Calu3 (cell line): ENCODE measurements at regions not wholly inside any gene's neighbourhood (a gene's known extent, or its start where the extent isn't known, plus 50 kb on each side); places are given as distances from the start of the nearest gene placed in this dataset.

Source experiments
- BruUV-seq: library from RNA; stranded (reverse); fragments of 400-500 nt; replicated peaks from 2 replicates; lab custom pipeline; 2021; lab: Mats Ljungman, UMichigan
- CTCF ChIA-PET: fragments of 300-600 bp; sonication (Branson Sonifier 250); formaldehyde crosslinking; loops from one replicate; lab custom pipeline; 2022; ENCODE audit warnings: antibody characterized with exemption; lab: Charles Lee
- DNase-seq: peaks from one replicate; pipeline ENCODE4 v3.0.0; 2022
- H3K27ac Mint-ChIP-seq: one replicate; pipeline ENCODE4 v1.8.0; 2022; ENCODE audit warnings: mixed read lengths; ENCODE audit not compliant: unreplicated experiment
- H3K27me3 Mint-ChIP-seq: one replicate; pipeline ENCODE4 v1.8.0; 2022; ENCODE audit warnings: mixed read lengths; ENCODE audit not compliant: unreplicated experiment
- H3K36me3 Mint-ChIP-seq: one replicate; pipeline ENCODE4 v1.8.0; 2022; ENCODE audit warnings: mild to moderate bottlenecking, moderate library complexity, mixed read lengths; ENCODE audit not compliant: insufficient read depth, unreplicated experiment
- H3K4me1 Mint-ChIP-seq: one replicate; pipeline ENCODE4 v1.8.0; 2022; ENCODE audit warnings: mild to moderate bottlenecking, low read depth, mixed read lengths; ENCODE audit not compliant: unreplicated experiment
- H3K4me3 Mint-ChIP-seq: one replicate; pipeline ENCODE4 v1.8.0; 2022; ENCODE audit warnings: mild to moderate bottlenecking, low read depth, moderate library complexity, mixed read lengths; ENCODE audit not compliant: unreplicated experiment
- H3K9me3 Mint-ChIP-seq: one replicate; pipeline ENCODE4 v1.8.0; 2022; ENCODE audit warnings: low read depth, mixed read lengths; ENCODE audit not compliant: unreplicated experiment
- intact Hi-C: fragments of 100-400 bp; cut with micrococcal nuclease; formaldehyde crosslinking; loops from one replicate; pipeline ENCODE4 v1.10.0; 2022; ENCODE audit not compliant: unreplicated experiment
- TF ChIP-seq, protein P1 (sequence below): fragments of 200-600 bp; IDR thresholded peaks from one replicate; pipeline ENCODE4 v1.8.0; 2022; ENCODE audit warnings: antibody characterized with exemption; ENCODE audit not compliant: unreplicated experiment

GRCh38 chr13:105142556-105142955 lies 1392.9 kb downstream of the EFNB2 start:
- Mint-ChIP-seq H3K27ac (no peak overlapping the region), H3K27me3 (no peaks in the 10 kb centered on the region), H3K4me3 (no peak overlapping the region), H3K9me3 (no peaks in the 10 kb centered on the region), H3K4me1 (no peaks in the 10 kb centered on the region), H3K36me3 (no peaks in the 10 kb centered on the region)
- DNase-seq = no peak
- TF ChIP-seq, protein P1, sequence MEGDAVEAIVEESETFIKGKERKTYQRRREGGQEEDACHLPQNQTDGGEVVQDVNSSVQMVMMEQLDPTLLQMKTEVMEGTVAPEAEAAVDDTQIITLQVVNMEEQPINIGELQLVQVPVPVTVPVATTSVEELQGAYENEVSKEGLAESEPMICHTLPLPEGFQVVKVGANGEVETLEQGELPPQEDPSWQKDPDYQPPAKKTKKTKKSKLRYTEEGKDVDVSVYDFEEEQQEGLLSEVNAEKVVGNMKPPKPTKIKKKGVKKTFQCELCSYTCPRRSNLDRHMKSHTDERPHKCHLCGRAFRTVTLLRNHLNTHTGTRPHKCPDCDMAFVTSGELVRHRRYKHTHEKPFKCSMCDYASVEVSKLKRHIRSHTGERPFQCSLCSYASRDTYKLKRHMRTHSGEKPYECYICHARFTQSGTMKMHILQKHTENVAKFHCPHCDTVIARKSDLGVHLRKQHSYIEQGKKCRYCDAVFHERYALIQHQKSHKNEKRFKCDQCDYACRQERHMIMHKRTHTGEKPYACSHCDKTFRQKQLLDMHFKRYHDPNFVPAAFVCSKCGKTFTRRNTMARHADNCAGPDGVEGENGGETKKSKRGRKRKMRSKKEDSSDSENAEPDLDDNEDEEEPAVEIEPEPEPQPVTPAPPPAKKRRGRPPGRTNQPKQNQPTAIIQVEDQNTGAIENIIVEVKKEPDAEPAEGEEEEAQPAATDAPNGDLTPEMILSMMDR = no peak
- CTCF ChIA-PET = no interaction called here
- intact Hi-C loops = no loop called here
- no TSS peak for BruUV-seq

DNA sequence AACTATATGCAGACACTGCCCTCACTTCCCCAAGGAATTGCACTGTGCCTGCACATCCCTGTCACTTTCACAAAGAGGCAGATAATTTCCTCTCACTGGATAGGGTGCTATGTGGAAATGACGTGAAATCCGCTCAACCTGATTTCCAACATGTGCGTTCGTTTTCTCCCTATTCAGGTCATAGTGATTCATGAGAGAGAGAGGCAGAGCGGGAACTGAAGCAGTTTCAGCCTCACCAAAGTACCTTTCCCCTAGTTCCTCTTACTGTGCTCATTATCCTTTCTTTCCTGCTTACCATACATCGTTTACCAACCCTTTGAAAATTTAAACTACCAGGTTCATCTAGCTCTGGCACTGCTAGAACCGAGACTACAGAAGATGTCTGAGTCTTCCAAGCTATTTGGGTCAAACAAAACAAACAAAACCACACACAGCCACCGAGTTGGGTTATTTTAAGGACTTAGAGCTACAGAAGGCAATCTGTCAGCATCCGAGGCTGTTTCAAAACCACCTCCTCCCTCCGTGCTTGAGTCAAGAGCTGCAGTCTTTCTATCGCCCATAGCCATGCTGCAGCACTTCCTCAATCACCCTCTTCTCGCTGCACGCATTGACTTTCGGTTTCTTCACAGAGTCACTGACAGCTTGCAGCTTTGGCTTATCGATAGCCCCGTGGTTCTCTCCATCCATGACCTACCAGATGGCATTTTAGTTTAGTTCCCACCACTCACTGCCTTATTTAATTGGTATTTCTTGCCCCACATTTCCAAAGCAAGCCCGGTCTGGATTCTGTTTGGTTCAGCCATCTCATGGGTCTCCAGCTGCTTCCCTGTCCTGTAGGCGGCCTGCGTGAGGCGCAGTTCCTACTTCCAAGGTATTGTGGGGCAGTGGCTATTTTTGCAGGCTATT lies 1395.8 kb downstream of the EFNB2 start:
- TF ChIP-seq, protein P1 = no peak
- DNase-seq = no peak
- Mint-ChIP-seq H3K4me1 (no peaks in the 10 kb centered on the region), H3K27ac (no peak overlapping the region), H3K9me3 (no peaks in the 10 kb centered on the region), H3K27me3 (no peaks in the 10 kb centered on the region), H3K4me3 (no peak overlapping the region), H3K36me3 (no peaks in the 10 kb centered on the region)
- CTCF ChIA-PET = no interaction called here
- no TSS peak for BruUV-seq
- intact Hi-C loops = no loop called here

DNA sequence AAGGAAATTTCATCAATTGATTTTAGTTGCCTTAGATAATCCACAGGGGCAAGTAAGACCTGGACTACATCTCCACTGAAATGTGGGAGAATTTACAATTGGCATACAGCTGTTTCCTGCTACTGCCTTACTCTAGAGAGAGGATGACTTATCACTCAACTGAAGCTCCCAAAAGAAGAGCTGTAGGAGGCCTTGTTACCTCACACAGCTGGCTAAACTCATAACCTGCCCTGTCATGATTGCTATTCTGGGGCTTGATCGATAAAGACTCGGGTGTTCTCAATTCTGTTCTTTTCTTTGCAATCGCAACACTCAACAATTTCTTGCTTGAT lies 1396.4 kb downstream of the EFNB2 start:
- no TSS peak for BruUV-seq
- intact Hi-C loops = no loop called here
- no peak for DNase-seq
- no peak overlapping the region for H3K27ac Mint-ChIP-seq
- TF ChIP-seq, protein P1 = no peak
- no peaks in the 10 kb centered on the region for H3K9me3 Mint-ChIP-seq
- CTCF ChIA-PET = no interaction called here
- no peaks in the 10 kb centered on the region for H3K27me3 Mint-ChIP-seq
- H3K4me3 Mint-ChIP-seq = no peak overlapping the region
- no peaks in the 10 kb centered on the region for H3K4me1 Mint-ChIP-seq
- H3K36me3 Mint-ChIP-seq = no peaks in the 10 kb centered on the region

DNA sequence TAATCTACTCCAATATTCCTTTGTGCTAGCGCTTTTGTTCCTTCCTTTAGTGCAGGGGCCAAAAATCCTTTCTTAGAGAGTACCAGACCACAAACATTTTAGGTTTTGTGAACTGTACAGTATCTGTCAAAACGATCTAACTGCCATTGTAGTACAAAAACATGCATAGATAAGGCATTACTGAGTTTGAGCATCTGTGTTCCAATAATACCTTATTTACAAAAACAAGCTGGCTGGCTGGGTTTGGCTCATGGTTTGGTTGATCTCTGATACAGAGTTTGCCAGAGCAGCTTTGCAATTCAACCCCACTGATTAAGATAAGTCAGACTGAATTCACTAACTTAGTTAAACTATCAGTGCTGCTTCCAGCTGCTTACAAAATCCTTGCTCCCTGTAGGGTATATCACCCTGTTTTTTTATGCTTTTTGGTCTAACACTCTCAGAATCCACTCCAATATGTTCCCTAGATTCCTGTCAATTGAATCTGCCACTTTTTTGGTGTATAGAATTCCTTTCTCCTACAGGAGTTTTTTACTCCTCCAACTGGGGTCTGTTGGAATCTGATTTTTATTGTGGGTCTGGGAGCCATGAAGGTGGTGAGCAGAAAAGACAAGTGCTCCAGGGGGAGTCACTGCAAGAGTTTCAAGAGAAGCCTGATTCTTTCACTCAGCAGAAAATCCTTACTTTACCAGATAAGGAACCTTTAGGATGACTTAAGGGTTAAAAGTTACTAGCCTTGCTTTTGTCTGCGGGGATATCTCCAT lies 1399.4 kb downstream of the EFNB2 start:
- BruUV-seq = no TSS peak
- Mint-ChIP-seq H3K9me3 (no peaks in the 10 kb centered on the region), H3K4me1 (no peaks in the 10 kb centered on the region), H3K27ac (no peak overlapping the region), H3K27me3 (no peaks in the 10 kb centered on the region), H3K4me3 (no peak overlapping the region), H3K36me3 (no peaks in the 10 kb centered on the region)
- DNase-seq = no peak
- TF ChIP-seq, protein P1 = no peak
- intact Hi-C loops = no loop called here
- CTCF ChIA-PET = no interaction called here
